ENCODE measurements at regions not wholly inside any gene's neighbourhood (a gene's known extent, or its start where the extent isn't known, plus 50 kb on each side); places are given as distances from the start of the nearest gene placed in this dataset.
"Not testable (repeated sequence)": the region's sequence is repeated elsewhere in the genome, so short reads cannot be mapped to it uniquely, and the experiment has no call there.

GRCh38 chr9:40946228-40946627, 182.3 kb downstream of the FOXD4L6 start:
- TF ChIP-seq, protein P1, sequence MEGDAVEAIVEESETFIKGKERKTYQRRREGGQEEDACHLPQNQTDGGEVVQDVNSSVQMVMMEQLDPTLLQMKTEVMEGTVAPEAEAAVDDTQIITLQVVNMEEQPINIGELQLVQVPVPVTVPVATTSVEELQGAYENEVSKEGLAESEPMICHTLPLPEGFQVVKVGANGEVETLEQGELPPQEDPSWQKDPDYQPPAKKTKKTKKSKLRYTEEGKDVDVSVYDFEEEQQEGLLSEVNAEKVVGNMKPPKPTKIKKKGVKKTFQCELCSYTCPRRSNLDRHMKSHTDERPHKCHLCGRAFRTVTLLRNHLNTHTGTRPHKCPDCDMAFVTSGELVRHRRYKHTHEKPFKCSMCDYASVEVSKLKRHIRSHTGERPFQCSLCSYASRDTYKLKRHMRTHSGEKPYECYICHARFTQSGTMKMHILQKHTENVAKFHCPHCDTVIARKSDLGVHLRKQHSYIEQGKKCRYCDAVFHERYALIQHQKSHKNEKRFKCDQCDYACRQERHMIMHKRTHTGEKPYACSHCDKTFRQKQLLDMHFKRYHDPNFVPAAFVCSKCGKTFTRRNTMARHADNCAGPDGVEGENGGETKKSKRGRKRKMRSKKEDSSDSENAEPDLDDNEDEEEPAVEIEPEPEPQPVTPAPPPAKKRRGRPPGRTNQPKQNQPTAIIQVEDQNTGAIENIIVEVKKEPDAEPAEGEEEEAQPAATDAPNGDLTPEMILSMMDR (conservative IDR thresholded peaks at IDR 0.05; ENCODE audit: low read depth in 2 of 2) = not testable (repeated sequence)
- not testable (repeated sequence) for TF ChIP-seq EZH2phosphoT487 (IDR thresholded peaks at IDR 0.05; ENCODE audit: unreplicated experiment); POLR2AphosphoS5 (IDR thresholded peaks at IDR 0.05; ENCODE audit: low read depth); STAT1 (IDR thresholded peaks at IDR 0.05; ENCODE audit: unreplicated experiment); CREB1 (CRISPR knock-in tag; IDR thresholded peaks at IDR 0.05; ENCODE audit: low read depth)
- TF ChIP-seq, protein P2, sequence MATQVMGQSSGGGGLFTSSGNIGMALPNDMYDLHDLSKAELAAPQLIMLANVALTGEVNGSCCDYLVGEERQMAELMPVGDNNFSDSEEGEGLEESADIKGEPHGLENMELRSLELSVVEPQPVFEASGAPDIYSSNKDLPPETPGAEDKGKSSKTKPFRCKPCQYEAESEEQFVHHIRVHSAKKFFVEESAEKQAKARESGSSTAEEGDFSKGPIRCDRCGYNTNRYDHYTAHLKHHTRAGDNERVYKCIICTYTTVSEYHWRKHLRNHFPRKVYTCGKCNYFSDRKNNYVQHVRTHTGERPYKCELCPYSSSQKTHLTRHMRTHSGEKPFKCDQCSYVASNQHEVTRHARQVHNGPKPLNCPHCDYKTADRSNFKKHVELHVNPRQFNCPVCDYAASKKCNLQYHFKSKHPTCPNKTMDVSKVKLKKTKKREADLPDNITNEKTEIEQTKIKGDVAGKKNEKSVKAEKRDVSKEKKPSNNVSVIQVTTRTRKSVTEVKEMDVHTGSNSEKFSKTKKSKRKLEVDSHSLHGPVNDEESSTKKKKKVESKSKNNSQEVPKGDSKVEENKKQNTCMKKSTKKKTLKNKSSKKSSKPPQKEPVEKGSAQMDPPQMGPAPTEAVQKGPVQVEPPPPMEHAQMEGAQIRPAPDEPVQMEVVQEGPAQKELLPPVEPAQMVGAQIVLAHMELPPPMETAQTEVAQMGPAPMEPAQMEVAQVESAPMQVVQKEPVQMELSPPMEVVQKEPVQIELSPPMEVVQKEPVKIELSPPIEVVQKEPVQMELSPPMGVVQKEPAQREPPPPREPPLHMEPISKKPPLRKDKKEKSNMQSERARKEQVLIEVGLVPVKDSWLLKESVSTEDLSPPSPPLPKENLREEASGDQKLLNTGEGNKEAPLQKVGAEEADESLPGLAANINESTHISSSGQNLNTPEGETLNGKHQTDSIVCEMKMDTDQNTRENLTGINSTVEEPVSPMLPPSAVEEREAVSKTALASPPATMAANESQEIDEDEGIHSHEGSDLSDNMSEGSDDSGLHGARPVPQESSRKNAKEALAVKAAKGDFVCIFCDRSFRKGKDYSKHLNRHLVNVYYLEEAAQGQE (IDR thresholded peaks at IDR 0.05; ENCODE audit: unreplicated experiment) = not testable (repeated sequence)
